Thoracic aorta (tissue), 2 donors: ENCODE measurements at regions not wholly inside any gene's neighbourhood (a gene's known extent, or its start where the extent isn't known, plus 50 kb on each side); places are given as distances from the start of the nearest gene placed in this dataset.

ENCODE experiments used
- ATAC-seq: fragments of 150-250 bp; one replicate; pipeline ENCODE4 v1.8.0; 2017; ENCODE audit warnings: low read depth; ENCODE audit not compliant: insufficient number of reproducible peaks, low FRiP score
- DNase-seq: peaks from one replicate; pipeline ENCODE4 v3.0.0-alpha.2; 2020; ENCODE audit warnings: low spot score
- H3K27ac ChIP-seq, 2 donors: fragments of 200-600 bp; sonication (generic); 1 replicate in 1 of 2; 2 replicates in 1 of 2; pipeline ENCODE4 v1.5.1; 2016; ENCODE audit warnings: mild to moderate bottlenecking in 2 of 2, moderate library complexity in 2 of 2
- H3K27me3 ChIP-seq: fragments of 200-600 bp; sonication (generic); replicated peaks from 2 replicates; pipeline ENCODE4 v1.6.0; 2016; ENCODE audit warnings: mild to moderate bottlenecking; ENCODE audit not compliant: insufficient read depth
- H3K36me3 ChIP-seq: fragments of 200-600 bp; sonication (generic); one replicate; pipeline ENCODE4 v1.5.1; 2016
- H3K4me1 ChIP-seq, 2 donors: fragments of 200-600 bp; sonication (generic); 1 replicate in 1 of 2; 2 replicates in 1 of 2; pipeline versions ENCODE4 v1.5.1 to v1.6.0; 2016; ENCODE audit warnings: low read depth in 2 of 2, mild to moderate bottlenecking in 1 of 2; ENCODE audit not compliant: control insufficient read depth in 1 of 2
- H3K4me3 ChIP-seq: fragments of 200-600 bp; sonication (generic); 2 replicates; pipeline ENCODE4 v1.5.1; 2016; ENCODE audit warnings: mild to moderate bottlenecking
- H3K9me3 ChIP-seq: fragments of 200-600 bp; sonication (generic); 2 replicates; pipeline ENCODE4 v1.5.1; 2016
- CTCF ChIP-seq: fragments of 200-600 bp; sonication (generic); IDR thresholded peaks from one replicate; pipeline ENCODE4 v1.5.1; 2019; ENCODE audit warnings: antibody characterized with exemption

GRCh38 chr6:159473475-159474263 is 219.4 kb downstream of the SOD2 start:
- Histone ChIP-seq H3K27ac (no peak overlapping the region), H3K9me3 (no peaks in the 10 kb centered on the region), H3K4me3 (no peak overlapping the region), H3K4me1 (no peaks in the 10 kb centered on the region), H3K27me3 (no peaks in the 10 kb centered on the region), H3K36me3 (no peaks in the 10 kb centered on the region)
- DNase-seq = no peak
- no peak for TF ChIP-seq CTCF
- ATAC-seq = no peak

- DNase-seq = no peak
- H3K27ac ChIP-seq = no peak overlapping the region
- no peak for ATAC-seq
- H3K9me3 ChIP-seq = no peaks in the 10 kb centered on the region
- H3K4me3 ChIP-seq = no peak overlapping the region
- H3K36me3 ChIP-seq = no peaks in the 10 kb centered on the region
- TF ChIP-seq CTCF = no peak
- no peaks in the 10 kb centered on the region for H3K27me3 ChIP-seq
- peaks cover 4 to 7% of the 10 kb centered on the region in 2 donors for H3K4me1 ChIP-seq
Measured at GRCh38 chr6:159470397-159470796, 222.6 kb downstream of the SOD2 start.

- TF ChIP-seq CTCF = no peak
- Histone ChIP-seq H3K27me3 (no peaks in the 10 kb centered on the region), H3K36me3 (no peaks in the 10 kb centered on the region), H3K9me3 (no peaks in the 10 kb centered on the region), H3K27ac (no peak overlapping the region), H3K4me1 (peaks cover 6 to 12% of the 10 kb centered on the region in 2 donors), H3K4me3 (no peak overlapping the region)
- no peak for ATAC-seq
- no peak for DNase-seq
Measured at GRCh38 chr6:159469443-159469842, 223.6 kb downstream of the SOD2 start.

GRCh38 chr6:159468994-159469393 is 224.0 kb downstream of the SOD2 start:
- ATAC-seq (no peak), DNase-seq (no peak)
- no peak for TF ChIP-seq CTCF
- H3K4me1 ChIP-seq = peaks cover 6 to 17% of the 10 kb centered on the region in 2 donors
- H3K27ac ChIP-seq = no peak overlapping the region
- H3K27me3 ChIP-seq = no peaks in the 10 kb centered on the region
- H3K9me3 ChIP-seq = no peaks in the 10 kb centered on the region
- H3K36me3 ChIP-seq = no peaks in the 10 kb centered on the region
- no peak overlapping the region for H3K4me3 ChIP-seq

GRCh38 chr6:159467473-159468041 is 225.5 kb downstream of the SOD2 start:
- TF ChIP-seq CTCF = no peak
- Histone ChIP-seq H3K27ac (peak overlapping the region; percentile 29 to 35), H3K9me3 (no peaks in the 10 kb centered on the region), H3K27me3 (no peaks in the 10 kb centered on the region), H3K4me1 (peaks cover 6 to 18% of the 10 kb centered on the region in 2 donors), H3K4me3 (no peak overlapping the region), H3K36me3 (no peaks in the 10 kb centered on the region)
- no peak for DNase-seq
- ATAC-seq = no peak
